ENCODE measurements at regions not wholly inside any gene's neighbourhood (a gene's known extent, or its start where the extent isn't known, plus 50 kb on each side); places are given as distances from the start of the nearest gene placed in this dataset.
"Not testable (repeated sequence)": the region's sequence is repeated elsewhere in the genome, so short reads cannot be mapped to it uniquely, and the experiment has no call there.

DNA sequence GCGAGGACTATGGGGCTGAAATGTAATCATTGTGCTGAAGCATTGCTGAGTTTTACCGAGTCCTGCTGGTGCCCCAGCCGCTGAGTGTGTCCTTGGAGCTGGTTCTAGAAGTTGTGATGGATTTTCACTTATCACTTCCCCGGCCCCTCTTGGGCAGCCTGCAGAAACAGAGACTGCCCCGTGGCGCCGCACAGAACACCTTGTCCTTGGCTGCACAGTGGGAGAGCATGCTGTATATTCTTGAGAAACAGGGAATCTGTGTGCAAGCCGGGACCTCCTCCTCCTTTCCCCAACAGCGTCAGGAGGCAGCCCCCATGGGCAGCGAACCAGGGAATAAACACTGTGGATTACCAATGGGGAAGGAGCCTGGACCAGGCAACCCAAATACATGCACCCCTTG lies 90.6 kb upstream of the RUFY1 start:
- TF ChIP-seq, protein P1, sequence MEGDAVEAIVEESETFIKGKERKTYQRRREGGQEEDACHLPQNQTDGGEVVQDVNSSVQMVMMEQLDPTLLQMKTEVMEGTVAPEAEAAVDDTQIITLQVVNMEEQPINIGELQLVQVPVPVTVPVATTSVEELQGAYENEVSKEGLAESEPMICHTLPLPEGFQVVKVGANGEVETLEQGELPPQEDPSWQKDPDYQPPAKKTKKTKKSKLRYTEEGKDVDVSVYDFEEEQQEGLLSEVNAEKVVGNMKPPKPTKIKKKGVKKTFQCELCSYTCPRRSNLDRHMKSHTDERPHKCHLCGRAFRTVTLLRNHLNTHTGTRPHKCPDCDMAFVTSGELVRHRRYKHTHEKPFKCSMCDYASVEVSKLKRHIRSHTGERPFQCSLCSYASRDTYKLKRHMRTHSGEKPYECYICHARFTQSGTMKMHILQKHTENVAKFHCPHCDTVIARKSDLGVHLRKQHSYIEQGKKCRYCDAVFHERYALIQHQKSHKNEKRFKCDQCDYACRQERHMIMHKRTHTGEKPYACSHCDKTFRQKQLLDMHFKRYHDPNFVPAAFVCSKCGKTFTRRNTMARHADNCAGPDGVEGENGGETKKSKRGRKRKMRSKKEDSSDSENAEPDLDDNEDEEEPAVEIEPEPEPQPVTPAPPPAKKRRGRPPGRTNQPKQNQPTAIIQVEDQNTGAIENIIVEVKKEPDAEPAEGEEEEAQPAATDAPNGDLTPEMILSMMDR (IDR thresholded peaks at IDR 0.05; ENCODE audit: insufficient read depth, low read depth, low read length), result no peak
- ChIA-PET POLR2A (no interaction called here), CTCF (no interaction called here)
- DNase-seq (ENCODE audit: low read depth), result no peak
- Histone ChIP-seq H3K36me3 (ENCODE audit: control insufficient read depth, insufficient read depth, low read length) (no peaks in the 10 kb centered on the region), H3K4me3 (ENCODE audit: low read depth, low read length) (no peak overlapping the region), H3K27me3 (ENCODE audit: control insufficient read depth, insufficient read depth, low read length) (no peaks in the 10 kb centered on the region; the same call in 1 of the 2 replicates)

DNA sequence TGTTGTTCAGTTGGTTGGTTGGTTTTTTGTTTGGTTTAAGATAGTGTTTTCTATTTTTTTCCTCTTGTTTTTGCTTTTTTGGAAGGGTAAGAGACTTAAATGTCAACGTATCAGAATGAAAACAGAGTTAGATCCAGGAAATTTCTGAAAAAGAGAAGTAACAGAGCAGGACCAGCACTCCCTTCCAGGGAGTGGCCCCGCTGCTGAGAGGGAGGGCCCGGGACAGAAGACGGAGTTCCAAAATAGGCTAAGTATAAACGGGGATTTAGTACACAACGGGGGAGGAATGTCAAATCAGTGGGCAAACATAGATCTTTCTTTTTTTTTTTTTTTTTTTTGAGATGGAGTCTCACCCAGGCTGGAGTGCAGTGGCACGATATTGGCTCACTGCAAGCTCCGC lies 92.7 kb upstream of the RUFY1 start:
- DNase-seq (ENCODE audit: low read depth), result no peak
- TF ChIP-seq, protein P1 (IDR thresholded peaks at IDR 0.05; ENCODE audit: insufficient read depth, low read depth, low read length), result no peak
- CTCF ChIA-PET, result no interaction called here
- Histone ChIP-seq H3K36me3 (ENCODE audit: control insufficient read depth, insufficient read depth, low read length) (no peaks in the 10 kb centered on the region), H3K4me3 (ENCODE audit: low read depth, low read length) (no peak overlapping the region), H3K27me3 (ENCODE audit: control insufficient read depth, insufficient read depth, low read length) (no peaks in the 10 kb centered on the region; the same call in 1 of the 2 replicates)
- POLR2A ChIA-PET, result no interaction called here

DNA sequence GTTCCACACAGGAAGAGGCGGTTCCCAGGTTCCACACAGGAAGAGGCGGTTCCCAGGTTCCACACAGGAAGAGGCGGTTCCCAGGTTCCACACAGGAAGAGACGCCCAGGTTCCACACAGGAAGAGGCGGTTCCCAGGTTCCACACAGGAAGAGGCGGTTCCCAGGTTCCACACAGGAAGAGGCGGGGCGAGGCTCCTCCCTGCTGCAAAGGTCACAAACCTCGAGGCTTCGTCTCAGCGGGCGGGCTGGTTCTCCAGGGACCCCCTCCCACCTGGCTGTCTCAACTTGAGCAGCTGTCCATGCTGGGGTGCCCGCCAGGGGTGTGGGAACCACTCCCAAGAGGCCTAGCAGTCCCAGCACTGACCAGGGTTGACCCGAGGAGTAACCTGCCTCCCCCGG lies 94.3 kb upstream of the RUFY1 start:
- POLR2A ChIA-PET; DNase-seq (ENCODE audit: low read depth); H3K27me3 ChIP-seq (ENCODE audit: control insufficient read depth, insufficient read depth, low read length); H3K36me3 ChIP-seq (ENCODE audit: control insufficient read depth, insufficient read depth, low read length); H3K4me3 ChIP-seq (ENCODE audit: low read depth, low read length): not testable (repeated sequence)
- CTCF ChIA-PET, result interaction anchor here (1.0 kb wide), 1 partner anchor 10 kb away, joined by 3 read pairs; no protein-coding TSS in a partner anchor

DNA sequence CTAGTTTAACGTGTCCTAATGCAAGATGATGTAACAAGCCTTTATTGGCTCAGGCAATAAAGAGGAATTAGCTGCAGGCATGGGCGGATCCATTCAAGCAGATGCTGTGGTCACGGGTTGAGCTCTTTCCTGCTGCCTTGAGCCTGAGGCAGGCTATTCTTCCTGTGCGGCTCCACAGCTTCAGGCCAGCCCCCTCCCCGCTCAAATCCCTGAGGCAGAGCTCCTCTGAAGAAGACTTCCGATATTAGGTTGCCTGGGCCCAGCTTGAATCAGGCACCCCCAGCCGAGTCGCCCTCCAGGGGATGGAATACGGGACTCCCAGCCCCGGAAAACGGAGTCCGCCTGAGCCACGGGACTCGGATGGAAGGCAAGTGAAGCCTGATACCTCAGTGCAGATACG lies 95.0 kb upstream of the RUFY1 start:
- TF ChIP-seq, protein P1 (IDR thresholded peaks at IDR 0.05; ENCODE audit: insufficient read depth, low read depth, low read length), result no peak
- Histone ChIP-seq H3K27me3 (ENCODE audit: control insufficient read depth, insufficient read depth, low read length) (no peaks in the 10 kb centered on the region), H3K4me3 (ENCODE audit: low read depth, low read length) (no peak overlapping the region), H3K36me3 (ENCODE audit: control insufficient read depth, insufficient read depth, low read length) (no peaks in the 10 kb centered on the region)
- DNase-seq (ENCODE audit: low read depth), result no peak
- ChIA-PET POLR2A (no interaction called here), CTCF (interaction anchor here (0.7 to 1.0 kb wide), 2 partner anchors 10 kb away, joined by 3 read pairs; no protein-coding TSS in a partner anchor)

DNA sequence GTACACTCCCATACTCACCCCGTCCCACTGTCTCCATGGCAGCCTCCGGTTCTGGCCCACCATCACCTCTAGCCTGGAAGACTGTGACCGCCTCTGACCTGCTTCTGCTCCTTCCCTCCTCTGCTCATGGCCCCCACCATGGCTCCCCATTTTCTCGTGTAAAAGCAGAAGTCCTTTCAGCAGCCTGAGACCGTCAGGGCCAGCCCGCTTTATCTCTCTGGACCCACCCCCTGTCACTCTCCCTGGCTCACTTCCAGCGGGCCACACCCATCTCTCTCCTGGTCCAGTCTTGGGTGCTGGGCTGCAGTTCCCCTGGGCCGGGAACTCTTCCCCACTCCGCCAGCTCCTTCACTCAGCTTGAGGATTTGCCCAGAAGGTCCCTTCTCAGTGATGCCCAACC lies 96.0 kb upstream of the RUFY1 start:
- POLR2A ChIA-PET, result no interaction called here
- Histone ChIP-seq H3K36me3 (ENCODE audit: control insufficient read depth, insufficient read depth, low read length) (no peaks in the 10 kb centered on the region), H3K27me3 (ENCODE audit: control insufficient read depth, insufficient read depth, low read length) (no peaks in the 10 kb centered on the region), H3K4me3 (ENCODE audit: low read depth, low read length) (no peak overlapping the region)
- DNase-seq (ENCODE audit: low read depth), result no peak
- TF ChIP-seq, protein P1 (IDR thresholded peaks at IDR 0.05; ENCODE audit: insufficient read depth, low read depth, low read length), result no peak
- CTCF ChIA-PET, result interaction anchor here (0.7 kb wide), 1 partner anchor 9 kb away, joined by 3 read pairs; no protein-coding TSS in a partner anchor

DNA sequence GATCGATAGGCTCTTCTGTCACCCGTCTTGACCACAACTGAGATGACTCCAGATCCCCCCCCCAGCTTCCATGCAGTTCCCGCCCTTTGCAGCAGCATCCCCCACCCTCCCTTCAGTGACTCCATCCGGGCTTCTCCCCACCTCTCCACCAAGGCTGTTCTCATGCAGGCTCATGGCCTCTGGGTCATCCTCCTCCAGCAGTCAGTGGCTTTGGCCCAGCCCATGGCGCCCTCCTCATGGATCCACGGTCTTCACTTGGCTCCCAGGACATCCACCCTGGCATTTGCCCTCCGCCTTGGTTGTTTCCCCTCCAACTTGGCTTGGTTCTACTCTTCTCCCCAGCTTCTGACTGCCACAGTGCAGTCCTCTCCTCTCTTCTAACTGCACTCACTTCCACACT lies 96.7 kb upstream of the RUFY1 start:
- Histone ChIP-seq H3K27me3 (ENCODE audit: control insufficient read depth, insufficient read depth, low read length) (no peaks in the 10 kb centered on the region), H3K36me3 (ENCODE audit: control insufficient read depth, insufficient read depth, low read length) (no peaks in the 10 kb centered on the region), H3K4me3 (ENCODE audit: low read depth, low read length) (no peak overlapping the region)
- POLR2A ChIA-PET, result no interaction called here
- TF ChIP-seq, protein P1 (IDR thresholded peaks at IDR 0.05; ENCODE audit: insufficient read depth, low read depth, low read length), result no peak
- CTCF ChIA-PET, result interaction anchor here (0.6 to 1.0 kb wide), 2 partner anchors 9 to 10 kb away, joined by 3 read pairs; no protein-coding TSS in a partner anchor
- no peak for DNase-seq (ENCODE audit: low read depth)

Measured in BJ (cell line).